Left ventricle myocardium inferior (tissue), 1 donor: ENCODE measurements at regions not wholly inside any gene's neighbourhood (a gene's known extent, or its start where the extent isn't known, plus 50 kb on each side); places are given as distances from the start of the nearest gene placed in this dataset.
A peak's percentile ranks its signal among the peaks of the same experiment; 100 is the strongest.

Source experiments
- DNase-seq: peaks from one replicate; pipeline ENCODE4 v3.0.0-alpha.2; 2020
- H3K27ac ChIP-seq: fragments of 200-600 bp; replicated peaks from 2 replicates; pipeline ENCODE4 v1.8.0; 2021
- H3K27me3 ChIP-seq: fragments of 200-600 bp; 2 replicates; pipeline ENCODE4 v1.8.0; 2021; ENCODE audit warnings: low read depth
- H3K36me3 ChIP-seq: fragments of 200-600 bp; 2 replicates; pipeline ENCODE4 v1.8.0; 2021
- H3K4me1 ChIP-seq: fragments of 200-600 bp; 2 replicates; pipeline ENCODE4 v1.8.0; 2021
- H3K4me3 ChIP-seq: fragments of 200-600 bp; 2 replicates; pipeline ENCODE4 v1.8.0; 2021; ENCODE audit warnings: mild to moderate bottlenecking, moderate library complexity
- H3K9me3 ChIP-seq: fragments of 200-600 bp; replicated peaks from 2 replicates; pipeline ENCODE4 v1.8.0; 2021
- CTCF ChIP-seq: fragments of 200-600 bp; IDR thresholded peaks from 2 replicates; pipeline ENCODE4 v1.8.0; 2021; ENCODE audit warnings: antibody characterized with exemption, mild to moderate bottlenecking, borderline replicate concordance
- intact Hi-C: fragments of 100-400 bp; cut with micrococcal nuclease; formaldehyde crosslinking; loops from one replicate; pipeline ENCODE4 v1.11.0; 2022
- donor health status: DM: no; HTN: yes; CAD: no; lungs with severe emphysema.

GRCh38 chr17:55577687-55578086 lies 66.4 kb upstream of the SMIM36 start:
- DNase-seq, result peak; percentile 34
- Histone ChIP-seq H3K4me3 (peak overlapping the region; percentile 56), H3K4me1 (peaks cover 13% of the 10 kb centered on the region), H3K9me3 (no peaks in the 10 kb centered on the region), H3K27ac (peak overlapping the region; percentile 83), H3K27me3 (no peaks in the 10 kb centered on the region), H3K36me3 (no peaks in the 10 kb centered on the region)
- no peak for TF ChIP-seq CTCF
- intact Hi-C loops, result no loop called here

GRCh38 chr17:55576996-55577586 lies 65.8 kb upstream of the SMIM36 start:
- no peaks in the 10 kb centered on the region for H3K9me3 ChIP-seq
- peak overlapping the region; percentile 56 for H3K4me3 ChIP-seq
- H3K4me1 ChIP-seq, result peaks cover 13% of the 10 kb centered on the region
- intact Hi-C loops, result no loop called here
- TF ChIP-seq CTCF, result no peak
- peak; percentile 53 for DNase-seq
- no peaks in the 10 kb centered on the region for H3K27me3 ChIP-seq
- peak overlapping the region; percentile 83 for H3K27ac ChIP-seq
- H3K36me3 ChIP-seq, result no peaks in the 10 kb centered on the region

GRCh38 chr17:55576237-55576995 lies 65.2 kb upstream of the SMIM36 start:
- intact Hi-C loops, result no loop called here
- no peaks in the 10 kb centered on the region for H3K36me3 ChIP-seq
- no peaks in the 10 kb centered on the region for H3K9me3 ChIP-seq
- H3K4me1 ChIP-seq, result peaks cover 13% of the 10 kb centered on the region
- H3K27me3 ChIP-seq, result no peaks in the 10 kb centered on the region
- peak overlapping the region; percentile 56 for H3K4me3 ChIP-seq
- DNase-seq, result no peak
- H3K27ac ChIP-seq, result peak overlapping the region; percentile 83
- TF ChIP-seq CTCF, result no peak

GRCh38 chr17:55575058-55575636 lies 63.9 kb upstream of the SMIM36 start:
- Histone ChIP-seq H3K9me3 (no peaks in the 10 kb centered on the region), H3K27me3 (peaks cover 1% of the 10 kb centered on the region), H3K36me3 (no peaks in the 10 kb centered on the region), H3K27ac (no peak overlapping the region), H3K4me3 (no peak overlapping the region), H3K4me1 (peaks cover 13% of the 10 kb centered on the region)
- DNase-seq, result no peak
- no peak for TF ChIP-seq CTCF
- intact Hi-C loops, result no loop called here

- Histone ChIP-seq H3K27me3 (peaks cover 6% of the 10 kb centered on the region), H3K27ac (no peak overlapping the region), H3K4me1 (peaks cover 13% of the 10 kb centered on the region), H3K9me3 (no peaks in the 10 kb centered on the region), H3K36me3 (no peaks in the 10 kb centered on the region), H3K4me3 (no peak overlapping the region)
- TF ChIP-seq CTCF, result no peak
- no peak for DNase-seq
- intact Hi-C loops, result no loop called here
Measured at GRCh38 chr17:55572599-55572998, 61.3 kb upstream of the SMIM36 start.
